BLaER1 treated with 17β-estradiol and CSF1 and Interleukin-3, amounts not matched to agents 10 nM and 100 nM (cell line): ENCODE measurements at regions not wholly inside any gene's neighbourhood (a gene's known extent, or its start where the extent isn't known, plus 50 kb on each side); places are given as distances from the start of the nearest gene placed in this dataset.

Experiments
- H3K27ac ChIP-seq, 11 experiments: shearing (Covaris generic); formaldehyde crosslinking; 2 replicates each; pipeline ENCODE4 v1.8.1; 2022
- H3K27me3 ChIP-seq, 11 experiments: shearing (Covaris generic); formaldehyde crosslinking; 2 replicates each; pipeline ENCODE4 v1.8.1; 2022
- H3K36me3 ChIP-seq, 11 experiments: shearing (Covaris generic); formaldehyde crosslinking; 2 replicates each; pipeline ENCODE4 v1.8.1; 2022
- H3K4me1 ChIP-seq, 10 experiments: shearing (Covaris generic); formaldehyde crosslinking; 2 replicates each; pipeline ENCODE4 v1.8.1; 2022
- H3K4me2 ChIP-seq, 11 experiments: shearing (Covaris generic); formaldehyde crosslinking; 2 replicates each; pipeline ENCODE4 v1.8.1; 2022
- H3K4me3 ChIP-seq, 10 experiments: shearing (Covaris generic); formaldehyde crosslinking; 2 replicates each; pipeline ENCODE4 v1.8.1; 2022
- H3K9ac ChIP-seq, 11 experiments: shearing (Covaris generic); formaldehyde crosslinking; 2 replicates each; pipeline ENCODE4 v1.8.1; 2022
- H3K9me3 ChIP-seq, 11 experiments: shearing (Covaris generic); formaldehyde crosslinking; replicated peaks in 1 of 11; 2 replicates each; pipeline ENCODE4 v1.8.1; 2022
- H4K20me1 ChIP-seq, 11 experiments: shearing (Covaris generic); formaldehyde crosslinking; 2 replicates each; pipeline ENCODE4 v1.8.1; 2022
- Cebpa-rat ChIP-seq, 11 experiments: shearing (Covaris generic); IDR thresholded peaks; 2 replicates each; pipeline ENCODE4 v1.8.1; 2022

GRCh38 chr11:71302534-71302909 lies 50.1 kb upstream of the SHANK2 start:
- Histone ChIP-seq H3K27me3 (no peaks in the 10 kb centered on the region), H3K4me3 (no peak overlapping the region), H3K27ac (no peak overlapping the region), H3K4me1 (peaks cover 0 to 11% (median 0%) of the 10 kb centered on the region in 10 experiments; a peak in 4 of 20 replicates), H3K4me2 (no peak overlapping the region), H4K20me1 (no peaks in the 10 kb centered on the region), H3K36me3 (no peaks in the 10 kb centered on the region), H3K9me3 (no peaks in the 10 kb centered on the region), H3K9ac (no peak overlapping the region)
- TF ChIP-seq Cebpa-rat (IDR thresholded peaks at IDR 0.05) = no peak
